HuH-7.5 (cell line): ENCODE measurements at regions not wholly inside any gene's neighbourhood (a gene's known extent, or its start where the extent isn't known, plus 50 kb on each side); places are given as distances from the start of the nearest gene placed in this dataset.
"Not testable (repeated sequence)": the region's sequence is repeated elsewhere in the genome, so short reads cannot be mapped to it uniquely, and the experiment has no call there.

Source experiments
- DNase-seq: peaks from one replicate; pipeline ENCODE4 v3.0.0; 2011; ENCODE audit warnings: low spot score

GRCh38 chrX:131827935-131828334, 195.2 kb upstream of the STK26 start:
- no peak for DNase-seq

DNA sequence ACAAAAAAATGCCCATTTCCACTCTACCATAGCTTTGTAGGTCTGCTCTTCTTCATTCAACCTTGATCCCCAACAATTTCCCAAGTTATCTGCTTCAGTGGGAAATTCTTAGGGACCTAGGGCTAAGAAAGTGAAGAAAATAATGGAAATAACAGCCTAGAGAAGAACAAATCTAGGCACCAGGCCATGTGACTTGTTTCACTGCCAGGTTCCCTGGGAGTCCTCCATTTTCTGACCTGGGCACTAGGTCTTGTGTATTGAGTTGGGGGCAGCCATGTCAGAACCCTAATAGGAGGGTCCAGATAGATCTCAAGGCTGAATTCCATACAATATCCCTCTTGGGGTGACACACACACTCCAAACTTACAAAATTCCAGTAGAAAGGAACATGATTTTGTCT, 194.6 kb upstream of the STK26 start:
- DNase-seq = no peak

GRCh38 chrX:131830400-131831184, 192.5 kb upstream of the STK26 start:
- no peak for DNase-seq

DNA sequence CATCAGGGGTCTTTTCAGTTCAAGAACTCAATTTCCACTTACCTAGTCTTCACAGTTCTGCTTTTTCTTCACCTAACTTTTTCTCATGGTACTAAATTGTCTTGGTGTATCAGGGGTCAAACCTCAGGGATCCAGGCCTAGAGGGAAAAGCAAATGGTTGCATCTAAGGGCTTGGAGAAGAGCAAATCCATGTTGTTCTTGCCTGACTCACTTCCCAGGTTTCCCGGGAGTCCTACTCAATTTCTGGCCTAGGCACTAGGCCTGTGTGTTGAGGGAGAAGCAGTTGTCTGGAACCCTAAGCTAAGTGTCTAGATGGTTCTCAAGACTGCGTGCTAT, 191.9 kb upstream of the STK26 start:
- no peak for DNase-seq

GRCh38 chrX:131836161-131836560, 186.9 kb upstream of the STK26 start:
- no peak for DNase-seq

GRCh38 chrX:131837325-131837724, 185.8 kb upstream of the STK26 start:
- no peak for DNase-seq

- DNase-seq = no peak
Observed at GRCh38 chrX:131840799-131841495, 182.2 kb upstream of the STK26 start.

DNA sequence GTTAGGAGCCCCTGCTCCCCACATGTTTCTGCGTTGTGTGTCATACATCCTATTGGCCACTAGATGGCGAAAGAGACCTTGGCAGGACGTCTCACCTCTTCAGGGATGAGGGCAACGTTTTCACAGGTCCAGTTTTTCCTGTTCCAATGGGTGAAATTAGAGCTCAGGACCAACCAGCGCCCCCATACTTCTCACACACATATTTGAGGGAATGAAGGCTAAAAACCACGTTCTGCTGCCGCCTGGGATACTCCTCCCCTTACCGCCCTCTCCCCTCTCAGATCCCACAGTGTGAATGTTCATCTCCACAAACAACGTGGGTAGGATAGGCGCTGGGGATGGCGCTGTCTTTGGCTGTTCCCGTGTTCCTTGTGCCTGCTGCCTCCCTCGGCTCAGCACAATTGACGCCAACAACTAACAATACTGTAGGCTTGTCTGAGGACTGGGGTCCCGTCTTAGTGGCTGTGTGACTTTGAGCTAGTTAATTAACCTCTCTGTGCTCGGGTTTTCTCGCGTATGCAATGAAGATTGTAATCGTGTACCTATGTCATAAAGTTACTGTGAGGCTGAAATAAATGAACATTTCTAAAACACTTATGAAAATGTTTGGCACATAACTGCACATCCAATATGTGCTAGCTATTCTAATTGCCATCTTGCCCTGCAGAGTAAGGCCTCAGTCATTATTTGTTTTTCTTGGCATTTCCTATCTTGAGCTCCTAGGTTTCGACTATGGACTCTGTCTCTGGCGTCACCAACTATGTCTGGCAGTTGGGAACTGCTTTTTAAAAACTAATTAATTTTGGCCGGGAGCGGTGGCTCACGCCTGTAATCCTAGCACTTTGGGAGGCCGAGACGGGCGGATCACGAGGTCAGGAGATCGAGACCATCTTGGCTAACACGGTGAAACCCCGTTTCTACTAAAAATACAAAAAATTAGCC, 181.3 kb upstream of the STK26 start:
- DNase-seq = peak; percentile 45

- DNase-seq = no peak
Observed at GRCh38 chrX:131843987-131844386, 179.1 kb upstream of the STK26 start.

GRCh38 chrX:131845201-131845600, 177.9 kb upstream of the STK26 start:
- no peak for DNase-seq

- DNase-seq = no peak
Observed at GRCh38 chrX:131845771-131846170, 177.3 kb upstream of the STK26 start.

DNA sequence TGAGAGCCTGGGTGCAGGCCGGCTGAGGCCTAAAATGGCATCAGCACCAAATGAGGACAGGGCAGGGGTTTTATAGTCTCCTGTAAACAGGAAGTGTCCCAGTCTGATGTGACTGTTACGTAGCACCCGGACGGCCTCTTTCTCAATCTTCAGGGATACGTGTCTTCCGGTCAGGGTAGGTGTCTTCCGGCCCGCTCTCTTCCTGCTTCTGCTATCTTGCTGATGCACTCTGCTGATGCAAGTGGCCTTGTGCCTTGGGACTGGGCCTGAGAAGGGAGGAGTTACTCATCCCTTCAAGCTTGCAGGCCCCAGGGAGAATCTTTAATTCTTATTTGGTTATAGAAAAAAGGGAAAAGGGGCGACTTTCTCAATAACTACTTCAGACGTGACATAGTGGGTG, 172.1 kb upstream of the STK26 start:
- not testable (repeated sequence) for DNase-seq

GRCh38 chrX:131853440-131853839, 169.7 kb upstream of the STK26 start:
- no peak for DNase-seq

DNA sequence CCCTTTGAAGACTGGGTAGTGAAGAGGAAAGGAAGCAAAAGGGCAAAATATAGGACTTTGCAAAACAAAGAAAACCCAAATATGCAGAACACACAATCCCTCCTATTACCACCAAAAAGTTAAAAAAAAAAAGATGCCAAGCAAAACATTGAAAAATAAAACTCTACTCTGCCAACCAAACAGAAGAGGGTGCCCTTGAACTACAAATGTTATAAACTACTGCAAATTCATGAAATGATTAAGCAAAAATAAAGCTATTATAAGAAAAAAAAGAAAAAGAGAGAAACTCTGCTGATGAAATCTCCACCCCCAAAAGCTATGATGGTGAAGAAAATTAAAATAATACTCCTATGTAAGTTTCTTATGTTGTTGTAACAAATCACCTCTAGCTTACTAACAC, 168.5 kb upstream of the STK26 start:
- DNase-seq = no peak

DNA sequence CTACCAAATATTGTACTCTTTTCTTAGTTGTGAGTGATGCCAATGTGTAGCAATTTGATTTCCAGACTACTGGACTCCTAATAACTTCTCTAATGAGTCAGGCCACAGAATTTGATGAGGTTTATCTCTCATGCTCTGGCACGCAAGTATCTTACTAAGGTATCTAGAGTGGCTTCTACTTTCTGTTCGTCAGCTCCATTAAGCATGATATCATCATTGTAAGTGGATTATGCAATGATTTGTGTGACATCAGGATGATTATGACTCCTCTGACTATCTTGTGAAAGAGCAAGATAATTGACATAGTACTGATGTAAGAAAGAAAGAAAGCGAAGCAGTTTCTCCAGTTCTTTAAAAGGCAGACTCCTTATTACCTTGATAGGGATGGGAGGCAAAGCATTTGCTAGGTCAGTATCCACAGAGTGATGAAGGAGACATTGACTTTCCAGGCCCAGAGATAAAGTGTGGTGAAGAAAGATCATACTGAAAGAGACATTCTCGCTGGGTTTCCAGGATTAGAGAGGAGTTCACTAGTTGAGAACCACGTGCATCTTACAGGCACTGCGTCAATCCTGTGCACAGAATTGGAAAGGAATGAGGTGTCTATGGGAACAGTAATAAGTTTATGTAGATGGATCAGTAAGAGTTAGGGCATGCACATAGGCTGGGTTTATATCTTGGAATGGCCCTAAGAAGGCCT, 161.9 kb upstream of the STK26 start:
- DNase-seq = no peak

GRCh38 chrX:131862321-131862720, 160.8 kb upstream of the STK26 start:
- no peak for DNase-seq

DNA sequence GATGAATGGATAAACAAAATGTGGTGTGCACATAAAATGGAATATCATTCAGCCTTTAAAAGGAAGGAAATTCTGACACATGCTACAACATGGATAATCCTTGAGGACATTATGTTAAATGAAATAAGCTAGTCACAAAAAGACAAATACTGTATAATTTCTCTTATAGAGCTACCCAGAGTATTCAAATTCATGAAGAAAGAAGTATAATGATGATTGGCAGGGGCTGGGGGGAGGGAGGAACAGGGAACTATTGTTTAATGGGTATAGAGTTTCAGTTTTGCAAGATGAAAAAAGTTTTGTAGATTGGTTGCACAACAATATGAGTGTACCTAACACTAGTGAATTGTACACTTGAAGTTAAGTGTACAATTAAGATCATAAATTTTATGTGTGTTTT, 153.9 kb upstream of the STK26 start:
- no peak for DNase-seq

DNA sequence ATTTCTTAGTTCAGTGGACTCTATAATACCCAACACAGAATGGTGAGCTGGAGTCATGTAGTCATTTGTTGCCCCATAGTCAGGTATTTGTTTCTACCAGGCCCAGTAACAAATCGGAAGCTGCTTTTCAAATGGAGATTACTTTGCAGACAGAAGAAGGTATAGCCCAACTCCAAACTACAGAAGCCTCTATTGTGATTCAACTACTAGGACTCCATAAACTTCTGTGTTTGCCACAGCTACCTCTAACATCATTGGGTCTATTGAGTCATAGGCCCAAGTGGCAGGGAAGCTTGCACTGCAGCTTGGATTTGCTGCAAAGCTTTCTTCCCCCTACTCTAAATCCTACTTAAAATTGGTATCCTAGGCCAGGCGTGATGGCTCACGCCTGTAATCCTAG, 148.8 kb upstream of the STK26 start:
- no peak for DNase-seq

GRCh38 chrX:131875827-131876226, 147.3 kb upstream of the STK26 start:
- not testable (repeated sequence) for DNase-seq

- DNase-seq = no peak
Observed at GRCh38 chrX:131881194-131881593, 141.9 kb upstream of the STK26 start.

- DNase-seq = not testable (repeated sequence)
Observed at GRCh38 chrX:131885042-131885441, 138.1 kb upstream of the STK26 start.

- not testable (repeated sequence) for DNase-seq
Observed at GRCh38 chrX:131893857-131894256, 129.2 kb upstream of the STK26 start.
